HG03469 (cell line): ENCODE measurements at regions not wholly inside any gene's neighbourhood (a gene's known extent, or its start where the extent isn't known, plus 50 kb on each side); places are given as distances from the start of the nearest gene placed in this dataset.
"Not testable (repeated sequence)": the region's sequence is repeated elsewhere in the genome, so short reads cannot be mapped to it uniquely, and the experiment has no call there.

Source experiments
- ATAC-seq: cut with Tn5 transposase; IDR thresholded peaks from one replicate; pipeline ENCODE4 v1.9.1; 2021; ENCODE audit warnings: mild to moderate bottlenecking, moderate library complexity, moderate number of reproducible peaks; ENCODE audit not compliant: unreplicated experiment

- no peak for ATAC-seq
These were observed 52.7 kb upstream of the SERBP1 start for GRCh38 chr1:67482733-67483482.

- no peak for ATAC-seq
These were observed 54.3 kb upstream of the SERBP1 start for GRCh38 chr1:67484492-67484891.

- no peak for ATAC-seq
These were observed 55.0 kb upstream of the SERBP1 start for GRCh38 chr1:67485046-67485811.

GRCh38 chr1:67489643-67490042, 59.4 kb upstream of the SERBP1 start:
- no peak for ATAC-seq

- ATAC-seq: no peak
These were observed 61.1 kb upstream of the SERBP1 start for GRCh38 chr1:67491280-67491679.

- ATAC-seq: no peak
These were observed 62.9 kb upstream of the SERBP1 start for GRCh38 chr1:67493148-67493547.

GRCh38 chr1:67495327-67495726, 65.1 kb upstream of the SERBP1 start:
- ATAC-seq: no peak

GRCh38 chr1:67496329-67496728, 66.1 kb upstream of the SERBP1 start:
- ATAC-seq: no peak

GRCh38 chr1:67500413-67500959, 70.3 kb upstream of the SERBP1 start:
- peak; percentile 97 for ATAC-seq

GRCh38 chr1:67503974-67504373, 73.8 kb upstream of the SERBP1 start:
- no peak for ATAC-seq

- ATAC-seq: not testable (repeated sequence)
These were observed 83.4 kb upstream of the SERBP1 start for GRCh38 chr1:67513392-67514294.

- no peak for ATAC-seq
These were observed 84.1 kb upstream of the SERBP1 start for GRCh38 chr1:67514300-67514699.

- no peak for ATAC-seq
These were observed 84.6 kb upstream of the SERBP1 start for GRCh38 chr1:67514786-67515185.

- no peak for ATAC-seq
These were observed 85.3 kb upstream of the SERBP1 start for GRCh38 chr1:67515324-67516080.

GRCh38 chr1:67517046-67517445, 86.8 kb upstream of the SERBP1 start:
- ATAC-seq: no peak

GRCh38 chr1:67522001-67522441, 91.8 kb upstream of the SERBP1 start:
- ATAC-seq: no peak

GRCh38 chr1:67522793-67523192, 92.6 kb upstream of the SERBP1 start:
- no peak for ATAC-seq

- ATAC-seq: no peak
These were observed 94.2 kb upstream of the SERBP1 start for GRCh38 chr1:67524143-67525052.
